C4-2B (cell line): ENCODE measurements at regions not wholly inside any gene's neighbourhood (a gene's known extent, or its start where the extent isn't known, plus 50 kb on each side); places are given as distances from the start of the nearest gene placed in this dataset.

Experiments used
- CTCF ChIP-seq: fragments of 450-650 bp; conservative IDR thresholded peaks from 2 replicates; pipeline ENCODE4 v1.5.1; 2017; ENCODE audit warnings: mild to moderate bottlenecking
- ZFX ChIP-seq: fragments of 450-650 bp; IDR thresholded peaks from 2 replicates; pipeline ENCODE4 v1.6.1; 2017

- TF ChIP-seq CTCF: no peak
- TF ChIP-seq ZFX: no peak
These were observed 134.4 kb downstream of the DDX53 start for GRCh38 chrX:23134136-23134535.
